Lung (tissue), 11 donors: ENCODE measurements at regions not wholly inside any gene's neighbourhood (a gene's known extent, or its start where the extent isn't known, plus 50 kb on each side); places are given as distances from the start of the nearest gene placed in this dataset.

ENCODE experiments used
- ATAC-seq: fragments of 200-7000 bp; cut with Tn5 transposase; one replicate; pipeline ENCODE4 v1.9.1; 2020; ENCODE audit warnings: moderate number of reproducible peaks; ENCODE audit not compliant: insufficient read depth, low FRiP score
- DNase-seq, 3 donors: peaks; one replicate each; pipeline ENCODE4 v3.0.0-alpha.2; 2013 to 2017
- H3K27ac ChIP-seq, 2 donors: one replicate each; pipeline ENCODE4 v1.5.1; 2013; ENCODE audit warnings: mild to moderate bottlenecking in 2 of 2, moderate library complexity in 2 of 2, control low read depth in 1 of 2, inconsistent platforms in 1 of 2, low read depth in 1 of 2, low read length in 1 of 2
- H3K27me3 ChIP-seq, 3 donors: one replicate each; pipeline ENCODE4 v1.5.1; 2013; ENCODE audit warnings: low read length in 2 of 3; ENCODE audit not compliant: control insufficient read depth in 3 of 3, insufficient read depth in 3 of 3
- H3K36me3 ChIP-seq, 4 donors: one replicate each; pipeline ENCODE4 v1.5.1; 2013; ENCODE audit warnings: low read length in 4 of 4, mild to moderate bottlenecking in 1 of 4, moderate library complexity in 1 of 4; ENCODE audit not compliant: control insufficient read depth in 4 of 4, insufficient read depth in 4 of 4
- H3K4me1 ChIP-seq, 5 donors: one replicate each; pipeline ENCODE4 v1.5.1; 2013; ENCODE audit warnings: low read length in 5 of 5, mild to moderate bottlenecking in 2 of 5, moderate library complexity in 1 of 5; ENCODE audit not compliant: control insufficient read depth in 5 of 5, insufficient read depth in 5 of 5
- H3K4me3 ChIP-seq: one replicate; pipeline ENCODE4 v1.5.1; 2013; ENCODE audit warnings: mild to moderate bottlenecking, control low read depth, moderate library complexity
- H3K9ac ChIP-seq, 2 donors: one replicate each; pipeline ENCODE4 v1.5.1; 2013; ENCODE audit warnings: low read length in 2 of 2, control low read depth in 1 of 2; ENCODE audit not compliant: insufficient read depth in 1 of 2
- H3K9me3 ChIP-seq, 4 donors: one replicate each; pipeline ENCODE4 v1.5.1; 2013; ENCODE audit warnings: low read length in 3 of 4, mild to moderate bottlenecking in 1 of 4, moderate library complexity in 1 of 4; ENCODE audit not compliant: control insufficient read depth in 4 of 4, insufficient read depth in 3 of 4
- CTCF ChIP-seq: IDR thresholded peaks from 2 replicates; pipeline ENCODE4 v1.5.1; 2012; ENCODE audit warnings: mild to moderate bottlenecking; ENCODE audit errors: control extremely low read depth, extremely low read depth
- WGBS, 2 donors: extraction: QIAGEN DNeasy Blood & Tissue Kit; methylation state at CpG; one replicate each; pipeline ENCODE4 v1.1.7; 2013; 5-methylcytosine and 5-hydroxymethylcytosine counted together
- donor health status: control.
- donor health status: control.
- donor health status: Bipolar disorder and iron deficiency.
- donor health status: healthy.
- donor health status: DM: yes; HTN: yes; CAD: no.

DNA sequence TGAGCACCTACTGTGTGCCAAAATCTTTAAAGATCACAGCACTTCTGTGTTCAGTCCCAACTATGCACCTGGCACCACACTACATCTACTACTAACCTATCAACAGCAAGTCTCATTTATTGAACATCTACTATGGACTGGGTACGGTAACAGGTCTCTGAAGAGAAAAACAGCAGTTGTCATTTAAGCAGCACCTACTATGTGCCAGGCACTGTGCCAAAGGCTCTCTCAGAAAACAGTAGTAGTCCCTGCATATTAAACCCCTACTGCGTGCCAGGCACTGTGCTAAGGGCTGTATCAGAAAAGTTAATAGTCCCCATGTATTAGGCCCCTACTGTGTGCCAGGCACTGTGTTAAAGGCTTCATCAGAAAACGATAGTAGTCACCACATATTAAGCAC lies 106.2 kb downstream of the PTPRS start:
- WGBS, 2 donors: 93% methylated on average over 3 of the region's 3 CpGs
- Histone ChIP-seq H3K36me3 (peaks cover 0 to 48% (median 19%) of the 10 kb centered on the region in 4 donors), H3K27me3 (no peaks in the 10 kb centered on the region), H3K9ac (no peak overlapping the region), H3K9me3 (peaks cover 0 to 4% (median 0%) of the 10 kb centered on the region in 4 donors), H3K4me1 (no peaks in the 10 kb centered on the region), H3K4me3 (no peak overlapping the region), H3K27ac (no peak overlapping the region)
- ATAC-seq (no peak), DNase-seq (no peak)
- TF ChIP-seq CTCF: no peak

DNA sequence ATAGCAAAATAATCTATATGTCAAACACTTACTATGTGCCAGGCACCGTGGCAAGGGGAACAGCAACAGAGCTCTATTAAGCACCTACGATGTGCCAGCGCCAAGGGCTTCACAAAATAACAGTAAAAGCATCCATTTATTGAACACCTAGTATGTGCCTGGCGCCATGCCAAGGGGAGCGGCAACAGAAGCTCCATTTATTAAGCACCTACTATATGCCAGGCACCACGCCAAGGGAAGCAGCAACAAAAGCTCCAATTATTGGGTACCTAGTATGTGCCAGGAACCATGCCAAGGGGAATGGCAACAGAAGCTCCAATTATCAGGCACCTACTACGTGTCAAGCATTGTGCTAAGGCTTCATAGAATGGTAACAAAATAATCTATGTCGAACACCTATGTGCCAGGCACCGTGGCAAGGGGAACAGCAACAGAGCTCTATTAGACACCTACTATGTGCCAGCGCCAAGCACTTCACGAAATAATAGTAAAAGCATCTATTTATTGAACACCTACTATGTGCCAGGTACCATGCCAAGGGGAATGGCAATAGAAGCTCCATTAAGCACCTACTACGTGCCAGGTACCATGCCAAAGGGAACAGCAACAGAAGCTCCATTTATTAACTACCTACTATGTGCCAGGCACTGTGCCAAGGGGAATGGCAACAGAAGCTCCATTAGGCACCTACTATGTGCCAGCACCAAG lies 107.7 kb downstream of the PTPRS start:
- Histone ChIP-seq H3K36me3 (peaks cover 0 to 38% (median 15%) of the 10 kb centered on the region in 4 donors), H3K27me3 (no peaks in the 10 kb centered on the region), H3K27ac (no peak overlapping the region), H3K9me3 (peaks cover 0 to 3% (median 0%) of the 10 kb centered on the region in 4 donors), H3K9ac (no peak overlapping the region), H3K4me1 (no peaks in the 10 kb centered on the region), H3K4me3 (no peak overlapping the region)
- no peak for TF ChIP-seq CTCF
- WGBS, 2 donors: 97 to 98% methylated on average over 12 of the region's 12 CpGs
- no peak for DNase-seq
- no peak for ATAC-seq

- ATAC-seq (no peak), DNase-seq (peak in 2 of 3 donors; percentile 8 to 24)
- Histone ChIP-seq H3K9ac (no peak overlapping the region), H3K4me3 (no peak overlapping the region), H3K9me3 (no peaks in the 10 kb centered on the region), H3K27ac (no peak overlapping the region), H3K4me1 (no peaks in the 10 kb centered on the region), H3K36me3 (peaks cover 0 to 32% (median 15%) of the 10 kb centered on the region in 4 donors), H3K27me3 (no peaks in the 10 kb centered on the region)
- no peak for TF ChIP-seq CTCF
- WGBS, 2 donors: 90 to 94% methylated on average over 5 of the region's 5 CpGs
Observed at GRCh38 chr19:5231857-5232678, 108.5 kb downstream of the PTPRS start.
